ENCODE measurements at regions not wholly inside any gene's neighbourhood (a gene's known extent, or its start where the extent isn't known, plus 50 kb on each side); places are given as distances from the start of the nearest gene placed in this dataset.

DNA sequence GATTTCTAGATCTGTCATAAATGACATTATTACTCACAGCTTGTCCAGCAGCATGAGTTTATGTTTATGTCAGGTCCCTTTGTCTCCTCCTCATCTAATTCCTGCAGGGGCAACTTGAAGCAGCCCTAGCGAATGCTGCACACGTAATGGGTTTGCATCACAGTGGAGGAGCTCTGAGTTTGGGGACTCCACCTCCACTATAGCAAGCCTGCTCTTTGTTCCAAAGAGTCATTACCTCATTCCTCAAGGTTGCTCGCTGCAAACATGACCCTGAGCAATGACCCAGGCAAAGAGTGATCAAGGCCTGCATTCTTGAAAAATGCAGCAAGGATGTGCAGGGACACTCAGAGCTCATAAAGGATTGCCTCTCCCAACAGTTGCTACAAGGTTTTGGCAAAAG is 261.9 kb downstream of the HHIPL2 start:
- TF ChIP-seq RAD21 (conservative IDR thresholded peaks at IDR 0.05) (no peak), POLR2AphosphoS5 (IDR thresholded peaks at IDR 0.05) (no peak), EP300 (conservative IDR thresholded peaks at IDR 0.05; ENCODE audit: poor library complexity, severe bottlenecking) (no peak), TAF1 (IDR thresholded peaks at IDR 0.05; ENCODE audit: low read depth) (no peak), MXI1 (conservative IDR thresholded peaks at IDR 0.05; ENCODE audit: poor library complexity, severe bottlenecking) (no peak), EZH2 (IDR thresholded peaks at IDR 0.05; ENCODE audit: borderline replicate concordance, insufficient read depth, low read length, poor library complexity, severe bottlenecking) (no peak)
- TF ChIP-seq, protein P1, sequence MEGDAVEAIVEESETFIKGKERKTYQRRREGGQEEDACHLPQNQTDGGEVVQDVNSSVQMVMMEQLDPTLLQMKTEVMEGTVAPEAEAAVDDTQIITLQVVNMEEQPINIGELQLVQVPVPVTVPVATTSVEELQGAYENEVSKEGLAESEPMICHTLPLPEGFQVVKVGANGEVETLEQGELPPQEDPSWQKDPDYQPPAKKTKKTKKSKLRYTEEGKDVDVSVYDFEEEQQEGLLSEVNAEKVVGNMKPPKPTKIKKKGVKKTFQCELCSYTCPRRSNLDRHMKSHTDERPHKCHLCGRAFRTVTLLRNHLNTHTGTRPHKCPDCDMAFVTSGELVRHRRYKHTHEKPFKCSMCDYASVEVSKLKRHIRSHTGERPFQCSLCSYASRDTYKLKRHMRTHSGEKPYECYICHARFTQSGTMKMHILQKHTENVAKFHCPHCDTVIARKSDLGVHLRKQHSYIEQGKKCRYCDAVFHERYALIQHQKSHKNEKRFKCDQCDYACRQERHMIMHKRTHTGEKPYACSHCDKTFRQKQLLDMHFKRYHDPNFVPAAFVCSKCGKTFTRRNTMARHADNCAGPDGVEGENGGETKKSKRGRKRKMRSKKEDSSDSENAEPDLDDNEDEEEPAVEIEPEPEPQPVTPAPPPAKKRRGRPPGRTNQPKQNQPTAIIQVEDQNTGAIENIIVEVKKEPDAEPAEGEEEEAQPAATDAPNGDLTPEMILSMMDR (IDR thresholded peaks at IDR 0.05; ENCODE audit: poor library complexity, severe bottlenecking) = no peak
- H3K9me3 ChIP-seq (ENCODE audit: low read length) = no peaks in the 10 kb centered on the region

DNA sequence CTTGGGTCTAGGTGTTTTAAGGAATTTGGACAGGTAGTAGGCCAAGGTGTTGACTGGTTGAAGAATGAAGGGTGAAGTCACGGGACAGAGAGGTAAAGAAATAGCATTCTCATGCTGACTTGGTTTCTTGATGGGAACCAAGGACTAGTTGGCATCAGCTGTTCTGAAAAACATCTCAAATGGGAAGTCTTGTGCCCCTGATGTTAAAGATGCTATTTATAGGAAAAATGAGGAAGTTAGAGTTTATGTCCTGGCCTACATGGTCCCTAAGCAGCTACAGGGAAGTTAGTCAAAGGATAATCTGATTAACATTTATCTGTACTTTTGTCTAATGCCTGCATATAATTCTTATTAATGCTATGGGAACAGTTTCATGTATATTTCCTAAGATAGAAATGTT is 262.4 kb downstream of the HHIPL2 start:
- Histone ChIP-seq H3F3A (ENCODE audit: insufficient read depth, low read length, poor library complexity, severe bottlenecking) (no peaks in the 10 kb centered on the region), H3K4me2 (ENCODE audit: low read length) (no peak overlapping the region), H3K27ac (ENCODE audit: low read length) (no peak overlapping the region), H3K79me2 (replicated peaks; ENCODE audit: insufficient read depth, low read length) (no peaks in the 10 kb centered on the region), H2AFZ (ENCODE audit: low read depth, low read length) (no peak overlapping the region), H3K9ac (ENCODE audit: low read length) (no peak overlapping the region), H3K36me3 (ENCODE audit: insufficient read depth, low read length) (no peaks in the 10 kb centered on the region), H3K27me3 (ENCODE audit: insufficient read depth, low read depth, low read length) (no peaks in the 10 kb centered on the region), H4K20me1 (ENCODE audit: insufficient read depth) (no peaks in the 10 kb centered on the region), H3K4me3 (ENCODE audit: low read length) (no peak overlapping the region), H3K9me2 (ENCODE audit: insufficient read depth, low read length) (no peaks in the 10 kb centered on the region), H3K9me3 (ENCODE audit: low read length) (no peaks in the 10 kb centered on the region)
- TF ChIP-seq EZH2 (IDR thresholded peaks at IDR 0.05; ENCODE audit: borderline replicate concordance, insufficient read depth, low read length, poor library complexity, severe bottlenecking) (no peak), MXI1 (conservative IDR thresholded peaks at IDR 0.05; ENCODE audit: poor library complexity, severe bottlenecking) (no peak), EP300 (conservative IDR thresholded peaks at IDR 0.05; ENCODE audit: poor library complexity, severe bottlenecking) (no peak), POLR2AphosphoS5 (IDR thresholded peaks at IDR 0.05) (no peak), RAD21 (conservative IDR thresholded peaks at IDR 0.05) (no peak)
- TF ChIP-seq, protein P1 (IDR thresholded peaks at IDR 0.05; ENCODE audit: poor library complexity, severe bottlenecking) = no peak

More for the DNA sequence above, 261.9 kb downstream of the HHIPL2 start:
- no peaks in the 10 kb centered on the region for H3K9me2 ChIP-seq (ENCODE audit: insufficient read depth, low read length)
- no peak overlapping the region for H3K4me2 ChIP-seq (ENCODE audit: low read length)
- H3K27me3 ChIP-seq (ENCODE audit: insufficient read depth, low read depth, low read length) = no peaks in the 10 kb centered on the region
- H3K9ac ChIP-seq (ENCODE audit: low read length) = no peak overlapping the region
- no peaks in the 10 kb centered on the region for H4K20me1 ChIP-seq (ENCODE audit: insufficient read depth)
- no peaks in the 10 kb centered on the region for H3F3A ChIP-seq (ENCODE audit: insufficient read depth, low read length, poor library complexity, severe bottlenecking)
- no peak overlapping the region for H3K4me3 ChIP-seq (ENCODE audit: low read length)
- no peaks in the 10 kb centered on the region for H3K79me2 ChIP-seq (replicated peaks; ENCODE audit: insufficient read depth, low read length)
- H3K36me3 ChIP-seq (ENCODE audit: insufficient read depth, low read length) = no peaks in the 10 kb centered on the region
- no peak overlapping the region for H3K27ac ChIP-seq (ENCODE audit: low read length)
- no peak overlapping the region for H2AFZ ChIP-seq (ENCODE audit: low read depth, low read length)

DNA sequence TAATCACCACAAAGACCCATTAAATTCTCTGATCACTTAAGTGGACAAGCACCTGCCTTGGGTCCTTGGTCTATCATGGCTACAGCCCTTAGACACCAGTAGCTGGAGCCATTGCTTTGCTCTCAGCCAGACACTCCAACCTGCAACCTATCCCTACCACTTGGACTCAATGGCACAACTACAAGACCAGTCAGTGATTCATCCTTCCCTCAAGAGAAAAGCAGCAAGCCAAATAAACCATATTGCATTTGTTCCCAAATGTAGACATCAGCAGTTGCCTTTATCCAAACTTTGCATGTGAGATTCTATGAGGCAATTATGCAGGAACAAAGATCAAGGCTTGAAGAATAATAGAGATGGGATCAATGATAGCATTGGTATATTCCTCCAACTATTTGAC is 263.4 kb downstream of the HHIPL2 start:
- Histone ChIP-seq H3K9ac (ENCODE audit: low read length) (no peak overlapping the region), H3K4me3 (ENCODE audit: low read length) (no peak overlapping the region), H4K20me1 (ENCODE audit: insufficient read depth) (no peaks in the 10 kb centered on the region), H3K79me2 (replicated peaks; ENCODE audit: insufficient read depth, low read length) (no peaks in the 10 kb centered on the region), H3K27me3 (ENCODE audit: insufficient read depth, low read depth, low read length) (no peaks in the 10 kb centered on the region), H3K4me2 (ENCODE audit: low read length) (no peak overlapping the region), H3K9me3 (ENCODE audit: low read length) (no peaks in the 10 kb centered on the region), H2AFZ (ENCODE audit: low read depth, low read length) (no peak overlapping the region), H3K9me2 (ENCODE audit: insufficient read depth, low read length) (no peaks in the 10 kb centered on the region), H3K36me3 (ENCODE audit: insufficient read depth, low read length) (no peaks in the 10 kb centered on the region), H3K27ac (ENCODE audit: low read length) (no peak overlapping the region), H3F3A (ENCODE audit: insufficient read depth, low read length, poor library complexity, severe bottlenecking) (no peaks in the 10 kb centered on the region)
- TF ChIP-seq TAF1 (IDR thresholded peaks at IDR 0.05; ENCODE audit: low read depth) = no peak
- TF ChIP-seq MXI1 (conservative IDR thresholded peaks at IDR 0.05; ENCODE audit: poor library complexity, severe bottlenecking) = no peak
- TF ChIP-seq, protein P1 (IDR thresholded peaks at IDR 0.05; ENCODE audit: poor library complexity, severe bottlenecking) = no peak
- TF ChIP-seq RAD21 (conservative IDR thresholded peaks at IDR 0.05) = no peak
- no peak for TF ChIP-seq POLR2AphosphoS5 (IDR thresholded peaks at IDR 0.05)
- TF ChIP-seq, protein P2, sequence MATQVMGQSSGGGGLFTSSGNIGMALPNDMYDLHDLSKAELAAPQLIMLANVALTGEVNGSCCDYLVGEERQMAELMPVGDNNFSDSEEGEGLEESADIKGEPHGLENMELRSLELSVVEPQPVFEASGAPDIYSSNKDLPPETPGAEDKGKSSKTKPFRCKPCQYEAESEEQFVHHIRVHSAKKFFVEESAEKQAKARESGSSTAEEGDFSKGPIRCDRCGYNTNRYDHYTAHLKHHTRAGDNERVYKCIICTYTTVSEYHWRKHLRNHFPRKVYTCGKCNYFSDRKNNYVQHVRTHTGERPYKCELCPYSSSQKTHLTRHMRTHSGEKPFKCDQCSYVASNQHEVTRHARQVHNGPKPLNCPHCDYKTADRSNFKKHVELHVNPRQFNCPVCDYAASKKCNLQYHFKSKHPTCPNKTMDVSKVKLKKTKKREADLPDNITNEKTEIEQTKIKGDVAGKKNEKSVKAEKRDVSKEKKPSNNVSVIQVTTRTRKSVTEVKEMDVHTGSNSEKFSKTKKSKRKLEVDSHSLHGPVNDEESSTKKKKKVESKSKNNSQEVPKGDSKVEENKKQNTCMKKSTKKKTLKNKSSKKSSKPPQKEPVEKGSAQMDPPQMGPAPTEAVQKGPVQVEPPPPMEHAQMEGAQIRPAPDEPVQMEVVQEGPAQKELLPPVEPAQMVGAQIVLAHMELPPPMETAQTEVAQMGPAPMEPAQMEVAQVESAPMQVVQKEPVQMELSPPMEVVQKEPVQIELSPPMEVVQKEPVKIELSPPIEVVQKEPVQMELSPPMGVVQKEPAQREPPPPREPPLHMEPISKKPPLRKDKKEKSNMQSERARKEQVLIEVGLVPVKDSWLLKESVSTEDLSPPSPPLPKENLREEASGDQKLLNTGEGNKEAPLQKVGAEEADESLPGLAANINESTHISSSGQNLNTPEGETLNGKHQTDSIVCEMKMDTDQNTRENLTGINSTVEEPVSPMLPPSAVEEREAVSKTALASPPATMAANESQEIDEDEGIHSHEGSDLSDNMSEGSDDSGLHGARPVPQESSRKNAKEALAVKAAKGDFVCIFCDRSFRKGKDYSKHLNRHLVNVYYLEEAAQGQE (IDR thresholded peaks at IDR 0.05; ENCODE audit: borderline replicate concordance) = no peak
- no peak for TF ChIP-seq EP300 (conservative IDR thresholded peaks at IDR 0.05; ENCODE audit: poor library complexity, severe bottlenecking)
- TF ChIP-seq EZH2 (IDR thresholded peaks at IDR 0.05; ENCODE audit: borderline replicate concordance, insufficient read depth, low read length, poor library complexity, severe bottlenecking) = no peak
- no peak for TF ChIP-seq SMC3 (conservative IDR thresholded peaks at IDR 0.05; ENCODE audit: poor library complexity)

Data from neural cell (in vitro differentiated cells).